Mesothelial cell of epicardium (in vitro differentiated cells): ENCODE measurements at regions not wholly inside any gene's neighbourhood (a gene's known extent, or its start where the extent isn't known, plus 50 kb on each side); places are given as distances from the start of the nearest gene placed in this dataset.

ENCODE experiments used
- DNase-seq, 2 experiments: peaks; one replicate each; pipeline ENCODE4 v3.0.0; 2021; ENCODE audit warnings: low spot score in 2 of 2; ENCODE audit not compliant: unreplicated experiment in 2 of 2
- H3K27ac Mint-ChIP-seq: 2 replicates; pipeline ENCODE4 v1.8.0; 2021; ENCODE audit warnings: mixed read lengths
- H3K27me3 Mint-ChIP-seq: 2 replicates; pipeline ENCODE4 v1.8.0; 2021; ENCODE audit warnings: low read depth, mixed read lengths
- H3K36me3 Mint-ChIP-seq: 2 replicates; pipeline ENCODE4 v1.8.0; 2021; ENCODE audit warnings: mixed read lengths
- H3K4me1 Mint-ChIP-seq: 2 replicates; pipeline ENCODE4 v1.8.0; 2021; ENCODE audit warnings: mixed read lengths
- H3K4me3 Mint-ChIP-seq: 2 replicates; pipeline ENCODE4 v1.8.0; 2021; ENCODE audit warnings: mild to moderate bottlenecking, moderate library complexity, mixed read lengths
- H3K9me3 Mint-ChIP-seq: 2 replicates; pipeline ENCODE4 v1.8.0; 2021; ENCODE audit warnings: mixed read lengths
- CTCF ChIP-seq: fragments of 200-600 bp; sonication (generic); IDR thresholded peaks from one replicate; pipeline ENCODE4 v1.5.0; 2021; ENCODE audit warnings: antibody characterized with exemption; ENCODE audit not compliant: unreplicated experiment

- no peaks in the 10 kb centered on the region for H3K27me3 Mint-ChIP-seq
- no peaks in the 10 kb centered on the region for H3K36me3 Mint-ChIP-seq
- no peak for DNase-seq
- no peak overlapping the region for H3K27ac Mint-ChIP-seq
- no peak overlapping the region for H3K4me3 Mint-ChIP-seq
- no peaks in the 10 kb centered on the region for H3K9me3 Mint-ChIP-seq
- H3K4me1 Mint-ChIP-seq, result peaks cover 29% of the 10 kb centered on the region
- no peak for TF ChIP-seq CTCF
Observed at GRCh38 chr6:134851548-134851947, 98.4 kb downstream of the ALDH8A1 start.

GRCh38 chr6:134850721-134851305 is 99.1 kb downstream of the ALDH8A1 start:
- Mint-ChIP-seq H3K4me1 (peaks cover 28% of the 10 kb centered on the region), H3K4me3 (no peak overlapping the region), H3K36me3 (no peaks in the 10 kb centered on the region), H3K27me3 (no peaks in the 10 kb centered on the region), H3K9me3 (no peaks in the 10 kb centered on the region), H3K27ac (no peak overlapping the region)
- no peak for TF ChIP-seq CTCF
- DNase-seq, result no peak

GRCh38 chr6:134849920-134850447 is 99.9 kb downstream of the ALDH8A1 start:
- Mint-ChIP-seq H3K27ac (no peak overlapping the region), H3K36me3 (no peaks in the 10 kb centered on the region), H3K27me3 (no peaks in the 10 kb centered on the region), H3K9me3 (no peaks in the 10 kb centered on the region), H3K4me1 (peaks cover 20% of the 10 kb centered on the region), H3K4me3 (no peak overlapping the region)
- DNase-seq, result no peak
- TF ChIP-seq CTCF, result no peak

GRCh38 chr6:134848076-134848475 is 101.8 kb downstream of the ALDH8A1 start:
- H3K27ac Mint-ChIP-seq, result no peak overlapping the region
- peaks cover 4% of the 10 kb centered on the region for H3K4me1 Mint-ChIP-seq
- H3K4me3 Mint-ChIP-seq, result no peak overlapping the region
- DNase-seq, result no peak
- no peak for TF ChIP-seq CTCF
- H3K27me3 Mint-ChIP-seq, result no peaks in the 10 kb centered on the region
- H3K9me3 Mint-ChIP-seq, result no peaks in the 10 kb centered on the region
- no peaks in the 10 kb centered on the region for H3K36me3 Mint-ChIP-seq

GRCh38 chr6:134846865-134847264 is 103.0 kb downstream of the ALDH8A1 start:
- TF ChIP-seq CTCF, result no peak
- Mint-ChIP-seq H3K27me3 (no peaks in the 10 kb centered on the region), H3K4me1 (peaks cover 6% of the 10 kb centered on the region), H3K36me3 (no peaks in the 10 kb centered on the region), H3K4me3 (no peak overlapping the region), H3K9me3 (no peaks in the 10 kb centered on the region), H3K27ac (no peak overlapping the region)
- DNase-seq, result no peak
